H1 (cell line): ENCODE measurements at regions not wholly inside any gene's neighbourhood (a gene's known extent, or its start where the extent isn't known, plus 50 kb on each side); places are given as distances from the start of the nearest gene placed in this dataset.

Experiments used
- CTCF ChIA-PET: fragments of 300-600 bp; sonication (Branson Sonifier 250); formaldehyde crosslinking; loops from one replicate; lab custom pipeline; 2021; ENCODE audit not compliant: partially characterized antibody; lab: Charles Lee
- POLR2A ChIA-PET: fragments of 300-600 bp; sonication (Branson Sonifier 250); formaldehyde crosslinking; loops from one replicate; lab custom pipeline; 2021; ENCODE audit warnings: inconsistent platforms; ENCODE audit not compliant: partially characterized antibody; lab: Charles Lee
- DNase-seq, 2 experiments: peaks; one replicate each; pipeline versions ENCODE4 v3.0.0 to v3.0.0-alpha.2; 2010 to 2022; ENCODE audit warnings: low spot score in 2 of 2, low read depth in 1 of 2, mixed read lengths in 1 of 2
- FAIRE-seq: peaks from 2 replicates; lab custom pipeline; 2011; peaks lifted over from hg19 to GRCh38; lab: Jason Lieb, UNC
- H2AFZ ChIP-seq: 2 replicates; pipeline ENCODE4 v1.8.1; 2012; ENCODE audit warnings: low read length, inconsistent platforms
- H2AK5ac ChIP-seq: 2 replicates; pipeline ENCODE4 v1.6.1; 2013; ENCODE audit warnings: low read depth, low read length
- H2BK120ac ChIP-seq: replicated peaks from 2 replicates; pipeline ENCODE3; 2013; ENCODE audit warnings: low read depth, low read length, inconsistent platforms
- H2BK12ac ChIP-seq: 2 replicates; pipeline ENCODE4 v1.6.1; 2013; ENCODE audit warnings: low read depth, low read length
- H2BK15ac ChIP-seq: 2 replicates; pipeline ENCODE4 v1.6.1; 2013; ENCODE audit warnings: low read length
- H2BK20ac ChIP-seq: 2 replicates; pipeline ENCODE4 v1.6.1; 2013; ENCODE audit warnings: low read length
- H2BK5ac ChIP-seq: 2 replicates; pipeline ENCODE4 v1.6.1; 2013; ENCODE audit warnings: low read depth, low read length
- H3K14ac ChIP-seq: 2 replicates; pipeline ENCODE4 v1.6.1; 2013; ENCODE audit warnings: inconsistent platforms; ENCODE audit not compliant: insufficient read length
- H3K18ac ChIP-seq: 2 replicates; pipeline ENCODE4 v1.6.1; 2013; ENCODE audit warnings: low read length; ENCODE audit errors: extremely low read depth
- H3K23ac ChIP-seq: 2 replicates; pipeline ENCODE4 v1.6.1; 2013; ENCODE audit warnings: inconsistent platforms; ENCODE audit not compliant: insufficient read length
- H3K23me2 ChIP-seq: 2 replicates; pipeline ENCODE4 v1.6.1; 2013; ENCODE audit warnings: low read depth, low read length
- H3K27ac ChIP-seq: 2 replicates; pipeline ENCODE4 v1.6.1; 2011; ENCODE audit warnings: low read depth, low read length, inconsistent platforms
- H3K27me3 ChIP-seq, 4 experiments: replicated peaks in 1 of 4; 1 replicate in 1 of 4; 2 replicates in 3 of 4; pipeline versions ENCODE4 v1.6.1 to v1.8.1; 2011 to 2013; ENCODE audit warnings: low read length in 3 of 4, mild to moderate bottlenecking in 3 of 4, inconsistent platforms in 2 of 4, mixed read lengths in 2 of 4, moderate library complexity in 1 of 4; ENCODE audit not compliant: control insufficient read depth in 3 of 4, insufficient read depth in 3 of 4; ENCODE audit errors: extremely low read depth in 1 of 4
- H3K36me3 ChIP-seq, 4 experiments: 2 replicates each; pipeline versions ENCODE4 v1.6.1 to v1.8.1; 2011 to 2013; ENCODE audit warnings: mild to moderate bottlenecking in 4 of 4, low read length in 3 of 4, moderate library complexity in 2 of 4, control low read depth in 1 of 4, inconsistent platforms in 1 of 4; ENCODE audit not compliant: insufficient read depth in 4 of 4, control insufficient read depth in 2 of 4
- H3K4ac ChIP-seq: replicated peaks from 2 replicates; pipeline ENCODE3; 2013; ENCODE audit warnings: low read length, low read depth, mixed read lengths, inconsistent platforms; ENCODE audit not compliant: insufficient read length
- H3K4me1 ChIP-seq, 4 experiments: replicated peaks in 1 of 4; 1 replicate in 1 of 4; 2 replicates in 3 of 4; pipeline versions ENCODE4 v1.6.1 to v1.8.1; 2011 to 2013; ENCODE audit warnings: low read length in 3 of 4, inconsistent platforms in 2 of 4, mixed read lengths in 1 of 4; ENCODE audit not compliant: insufficient read depth in 4 of 4, control insufficient read depth in 3 of 4
- H3K4me2 ChIP-seq, 2 experiments: 2 replicates each; pipeline versions ENCODE4 v1.6.1 to v1.8.1; 2011 to 2013; ENCODE audit warnings: low read depth in 2 of 2, low read length in 2 of 2, control low read depth in 1 of 2, inconsistent platforms in 1 of 2, mild to moderate bottlenecking in 1 of 2; ENCODE audit not compliant: insufficient read depth in 1 of 2
- H3K4me3 ChIP-seq, 4 experiments: fragments of 200-600, 300-600 bp in 1 of 4; sonication (generic), shearing (Covaris generic), sonication (Bioruptor Twin) in 1 of 4; 2 replicates each; pipeline versions ENCODE4 v1.5.1 to v1.8.1; 2011 to 2016; ENCODE audit warnings: low read length in 4 of 4, low read depth in 3 of 4, control low read depth in 2 of 4, inconsistent platforms in 2 of 4, mild to moderate bottlenecking in 2 of 4, mixed read lengths in 1 of 4, moderate library complexity in 1 of 4; ENCODE audit not compliant: insufficient read depth in 2 of 4; ENCODE audit errors: extremely low read depth in 1 of 4
- H3K56ac ChIP-seq: replicated peaks from 2 replicates; pipeline ENCODE3; 2013; ENCODE audit warnings: low read depth, mild to moderate bottlenecking, mixed read lengths, low read length, inconsistent platforms; ENCODE audit not compliant: insufficient read length
- H3K79me1 ChIP-seq: 2 replicates; pipeline ENCODE4 v1.6.1; 2013; ENCODE audit warnings: low read depth, low read length, control low read depth
- H3K79me2 ChIP-seq, 2 experiments: 2 replicates each; pipeline versions ENCODE4 v1.6.1 to v1.8.1; 2012 to 2013; ENCODE audit warnings: low read length in 2 of 2, mild to moderate bottlenecking in 2 of 2, inconsistent platforms in 1 of 2; ENCODE audit not compliant: insufficient read depth in 2 of 2, control insufficient read depth in 1 of 2
- H3K9ac ChIP-seq, 4 experiments: replicated peaks in 1 of 4; 1 replicate in 1 of 4; 2 replicates in 3 of 4; pipeline versions ENCODE4 v1.6.1 to v1.8.1; 2011 to 2013; ENCODE audit warnings: low read depth in 3 of 4, low read length in 3 of 4, control low read depth in 2 of 4, mild to moderate bottlenecking in 2 of 4, moderate library complexity in 2 of 4, inconsistent platforms in 1 of 4; ENCODE audit errors: extremely low read depth in 1 of 4
- H3K9me3 ChIP-seq, 2 experiments: 2 replicates each; pipeline versions ENCODE4 v1.6.1 to v1.8.1; 2012 to 2013; ENCODE audit warnings: mild to moderate bottlenecking in 2 of 2, moderate library complexity in 2 of 2, control low read depth in 1 of 2, inconsistent platforms in 1 of 2, low read depth in 1 of 2, low read length in 1 of 2, mixed read lengths in 1 of 2; ENCODE audit not compliant: insufficient read depth in 2 of 2
- H4K20me1 ChIP-seq, 2 experiments: replicated peaks in 1 of 2; 2 replicates each; pipeline versions ENCODE3 to v1.8.1; 2011 to 2013; ENCODE audit warnings: inconsistent platforms in 2 of 2, low read length in 2 of 2, mild to moderate bottlenecking in 1 of 2; ENCODE audit not compliant: insufficient read depth in 2 of 2, control insufficient read depth in 1 of 2
- H4K5ac ChIP-seq: 2 replicates; pipeline ENCODE4 v1.6.1; 2013; ENCODE audit warnings: low read length, low read depth, mixed read lengths, inconsistent platforms; ENCODE audit not compliant: insufficient read length
- H4K8ac ChIP-seq: 2 replicates; pipeline ENCODE4 v1.8.0; 2013; ENCODE audit warnings: mild to moderate bottlenecking, moderate library complexity, low read length, inconsistent platforms; ENCODE audit not compliant: insufficient read depth; ENCODE audit errors: extremely low read depth
- H4K91ac ChIP-seq: replicated peaks from 2 replicates; pipeline ENCODE3; 2013; ENCODE audit warnings: low read length, mixed read lengths, inconsistent platforms; ENCODE audit not compliant: insufficient read length
- BACH1 ChIP-seq: IDR thresholded peaks from 2 replicates; pipeline ENCODE4 v1.6.1; 2012; ENCODE audit warnings: low read length, improper control_type of control experiment
- CHD1 ChIP-seq: IDR thresholded peaks from 2 replicates; pipeline ENCODE4 v1.6.1; 2012; ENCODE audit warnings: low read depth, low read length, improper control_type of control experiment
- EP300 ChIP-seq, 2 experiments: IDR thresholded peaks; 1 replicate in 1 of 2; 2 replicates in 1 of 2; pipeline ENCODE4 v1.6.1; 2011 to 2012; ENCODE audit warnings: low read depth in 2 of 2, low read length in 2 of 2, mild to moderate bottlenecking in 2 of 2, borderline replicate concordance in 1 of 2, inconsistent platforms in 1 of 2, moderate library complexity in 1 of 2
- EZH2 ChIP-seq: fragments of 200-600 bp; sonication (generic); IDR thresholded peaks from 2 replicates; pipeline ENCODE4 v1.7.1; 2012; ENCODE audit warnings: low read depth, mild to moderate bottlenecking, moderate library complexity, low read length, inconsistent platforms; ENCODE audit not compliant: severe bottlenecking
- GTF2F1 ChIP-seq: IDR thresholded peaks from 2 replicates; pipeline ENCODE4 v1.6.1; 2012; ENCODE audit warnings: low read depth, low read length, improper control_type of control experiment, borderline replicate concordance
- MAFK ChIP-seq: IDR thresholded peaks from 2 replicates; pipeline ENCODE4 v1.6.1; 2012; ENCODE audit warnings: low read depth, mild to moderate bottlenecking, improper control_type of control experiment, low read length
- MAX ChIP-seq: IDR thresholded peaks from 2 replicates; pipeline ENCODE4 v1.6.1; 2012; ENCODE audit warnings: inconsistent platforms
- RFX5 ChIP-seq: IDR thresholded peaks from 2 replicates; pipeline ENCODE4 v1.6.1; 2011; ENCODE audit warnings: low read depth, low read length, improper control_type of control experiment, borderline replicate concordance
- SP1 ChIP-seq: IDR thresholded peaks from 2 replicates; pipeline ENCODE4 v1.6.1; 2011; ENCODE audit warnings: low read depth, low read length
- SP2 ChIP-seq: IDR thresholded peaks from 2 replicates; pipeline ENCODE4 v1.6.1; 2012; ENCODE audit warnings: mild to moderate bottlenecking, low read length, inconsistent platforms
- SRF ChIP-seq: IDR thresholded peaks from 2 replicates; pipeline ENCODE4 v1.6.1; 2011; ENCODE audit warnings: mild to moderate bottlenecking, low read depth, low read length, moderate library complexity
- TAF1 ChIP-seq: IDR thresholded peaks from 2 replicates; pipeline ENCODE4 v1.6.1; 2011; ENCODE audit warnings: mild to moderate bottlenecking, low read depth, low read length
- TAF7 ChIP-seq: optimal IDR thresholded peaks from 2 replicates; pipeline ENCODE3; 2011; ENCODE audit warnings: low read depth, mild to moderate bottlenecking, inconsistent platforms, low read length, moderate library complexity, borderline replicate concordance
- TBP ChIP-seq: IDR thresholded peaks from 2 replicates; pipeline ENCODE4 v1.6.1; 2011; ENCODE audit warnings: low read depth, low read length, improper control_type of control experiment
- YY1 ChIP-seq: IDR thresholded peaks from 2 replicates; pipeline ENCODE4 v1.6.1; 2011; ENCODE audit warnings: low read depth, mild to moderate bottlenecking, low read length
- ZNF274 ChIP-seq: IDR thresholded peaks from 2 replicates; pipeline ENCODE4 v1.7.0; 2012; ENCODE audit warnings: low read length, borderline replicate concordance; ENCODE audit errors: extremely low read depth
- WGBS, 2 experiments: shearing (Covaris generic) in 1 of 2; methylation state at CpG; one replicate each; pipeline versions ENCODE4 v1.1.6 to v1.1.7; 2013 to 2015; ENCODE audit warnings: low lambda C conversion rate in 2 of 2, mixed read lengths in 2 of 2, inconsistent platforms in 1 of 2, low coverage in 1 of 2, missing lambda C conversion rate in 1 of 2; ENCODE audit not compliant: insufficient replicate concordance in 2 of 2, insufficient coverage in 1 of 2, insufficient read length in 1 of 2; ENCODE audit errors: extremely low coverage in 1 of 2, missing lambda C conversion rate in 1 of 2; 5-methylcytosine and 5-hydroxymethylcytosine counted together

- Histone ChIP-seq H3K79me2 (no peaks in the 10 kb centered on the region), H3K27me3 (no peaks in the 10 kb centered on the region), H3K79me1 (no peaks in the 10 kb centered on the region), H3K4me2 (no peak overlapping the region), H3K4ac (no peak overlapping the region), H3K56ac (no peak overlapping the region), H4K8ac (no peak overlapping the region), H3K9me3 (no peaks in the 10 kb centered on the region), H2BK120ac (no peak overlapping the region), H4K91ac (no peak overlapping the region), H2BK20ac (no peak overlapping the region), H2AFZ (no peak overlapping the region), H3K36me3 (no peaks in the 10 kb centered on the region), H3K9ac (no peak overlapping the region), H3K4me1 (no peaks in the 10 kb centered on the region), H3K27ac (no peak overlapping the region), H2BK15ac (no peak overlapping the region), H2AK5ac (no peak overlapping the region), H2BK12ac (no peak overlapping the region), H3K14ac (no peak overlapping the region), H2BK5ac (no peak overlapping the region), H4K5ac (no peak overlapping the region), H3K23ac (no peak overlapping the region), H4K20me1 (no peaks in the 10 kb centered on the region), H3K23me2 (no peaks in the 10 kb centered on the region), H3K4me3 (no peak overlapping the region), H3K18ac (no peak overlapping the region)
- ChIA-PET POLR2A (no interaction called here), CTCF (interaction anchor here (0.9 kb wide), 1 partner anchor 9 kb away, joined by 3 read pairs; no protein-coding TSS in a partner anchor)
- DNase-seq (no peak), FAIRE-seq (no peak)
- TF ChIP-seq SP2 (no peak), SP1 (no peak), EZH2 (no peak), GTF2F1 (no peak), RFX5 (no peak), SRF (no peak), EP300 (IDR thresholded peaks at IDR 0.05; ENCODE audit: borderline replicate concordance in 1 of 2, low read depth in 2 of 2, low read length in 2 of 2) (no peak), TAF1 (no peak), CHD1 (no peak), MAX (no peak), TAF7 (no peak), ZNF274 (no peak), BACH1 (no peak), MAFK (no peak), TBP (no peak), YY1 (no peak)
- WGBS, 2 experiments, result 83% methylated on average over 1 of the region's 1 CpG; no CpG with 5 or more reads in 1 of the 2 experiments
Observed at GRCh38 chr9:81776390-81776789, 87.0 kb upstream of the TLE1 start.
